ENCODE measurements at regions not wholly inside any gene's neighbourhood (a gene's known extent, or its start where the extent isn't known, plus 50 kb on each side); places are given as distances from the start of the nearest gene placed in this dataset.
A peak's percentile ranks its signal among the peaks of the same experiment; 100 is the strongest.
"Not testable (repeated sequence)": the region's sequence is repeated elsewhere in the genome, so short reads cannot be mapped to it uniquely, and the experiment has no call there.

- Histone ChIP-seq H3K4me3 (no peak overlapping the region), H3K9me2 (replicated peaks; ENCODE audit: insufficient read depth) (no peaks in the 10 kb centered on the region), H3K36me3 (replicated peaks; ENCODE audit: insufficient read depth, low read depth) (no peaks in the 10 kb centered on the region), H4K20me1 (ENCODE audit: insufficient read depth, poor library complexity, severe bottlenecking) (no peaks in the 10 kb centered on the region), H3K4me2 (no peak overlapping the region), H3K9me3 (ENCODE audit: low read depth) (no peaks in the 10 kb centered on the region), H2AFZ (no peak overlapping the region), H3K4me1 (ENCODE audit: insufficient read depth) (peaks cover 21% of the 10 kb centered on the region), H3K79me2 (no peaks in the 10 kb centered on the region), H3K27me3 (no peaks in the 10 kb centered on the region), H3K27ac (no peak overlapping the region)
- DNase-seq (ENCODE audit: low spot score): no peak
- no peak for TF ChIP-seq EZH2 (IDR thresholded peaks at IDR 0.05; ENCODE audit: borderline replicate concordance)
- TF ChIP-seq, protein P1, sequence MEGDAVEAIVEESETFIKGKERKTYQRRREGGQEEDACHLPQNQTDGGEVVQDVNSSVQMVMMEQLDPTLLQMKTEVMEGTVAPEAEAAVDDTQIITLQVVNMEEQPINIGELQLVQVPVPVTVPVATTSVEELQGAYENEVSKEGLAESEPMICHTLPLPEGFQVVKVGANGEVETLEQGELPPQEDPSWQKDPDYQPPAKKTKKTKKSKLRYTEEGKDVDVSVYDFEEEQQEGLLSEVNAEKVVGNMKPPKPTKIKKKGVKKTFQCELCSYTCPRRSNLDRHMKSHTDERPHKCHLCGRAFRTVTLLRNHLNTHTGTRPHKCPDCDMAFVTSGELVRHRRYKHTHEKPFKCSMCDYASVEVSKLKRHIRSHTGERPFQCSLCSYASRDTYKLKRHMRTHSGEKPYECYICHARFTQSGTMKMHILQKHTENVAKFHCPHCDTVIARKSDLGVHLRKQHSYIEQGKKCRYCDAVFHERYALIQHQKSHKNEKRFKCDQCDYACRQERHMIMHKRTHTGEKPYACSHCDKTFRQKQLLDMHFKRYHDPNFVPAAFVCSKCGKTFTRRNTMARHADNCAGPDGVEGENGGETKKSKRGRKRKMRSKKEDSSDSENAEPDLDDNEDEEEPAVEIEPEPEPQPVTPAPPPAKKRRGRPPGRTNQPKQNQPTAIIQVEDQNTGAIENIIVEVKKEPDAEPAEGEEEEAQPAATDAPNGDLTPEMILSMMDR (IDR thresholded peaks at IDR 0.05; ENCODE audit: poor library complexity): no peak
- no peak for TF ChIP-seq EZH2phosphoT487 (IDR thresholded peaks at IDR 0.05; ENCODE audit: low read depth, severe bottlenecking, unreplicated experiment)
- 73% methylated on average over 12 of the region's 12 CpGs for WGBS (ENCODE audit: low lambda C conversion rate, missing lambda C conversion rate)
These were observed 53.1 kb downstream of the GGTLC2 start for GRCh38 chr22:22697377-22698117.

- peaks cover 15% of the 10 kb centered on the region for H3K4me1 ChIP-seq (ENCODE audit: insufficient read depth)
- H2AFZ ChIP-seq: no peak overlapping the region
- WGBS (ENCODE audit: low lambda C conversion rate, missing lambda C conversion rate): 91% methylated on average over 7 of the region's 7 CpGs
- TF ChIP-seq, protein P1 (IDR thresholded peaks at IDR 0.05; ENCODE audit: poor library complexity): no peak
- TF ChIP-seq EZH2 (IDR thresholded peaks at IDR 0.05; ENCODE audit: borderline replicate concordance) (no peak), EZH2phosphoT487 (IDR thresholded peaks at IDR 0.05; ENCODE audit: low read depth, severe bottlenecking, unreplicated experiment) (no peak)
- no peaks in the 10 kb centered on the region for H3K9me2 ChIP-seq (replicated peaks; ENCODE audit: insufficient read depth)
- H3K79me2 ChIP-seq: no peaks in the 10 kb centered on the region
- H3K27ac ChIP-seq: no peak overlapping the region
- H3K27me3 ChIP-seq: no peaks in the 10 kb centered on the region
- no peak for DNase-seq (ENCODE audit: low spot score)
- H3K9me3 ChIP-seq (ENCODE audit: low read depth): no peaks in the 10 kb centered on the region
- H3K4me2 ChIP-seq: no peak overlapping the region
- H4K20me1 ChIP-seq (ENCODE audit: insufficient read depth, poor library complexity, severe bottlenecking): no peaks in the 10 kb centered on the region
- no peak overlapping the region for H3K4me3 ChIP-seq
- no peaks in the 10 kb centered on the region for H3K36me3 ChIP-seq (replicated peaks; ENCODE audit: insufficient read depth, low read depth)
These were observed 53.9 kb downstream of the GGTLC2 start for GRCh38 chr22:22698263-22698750.

DNA sequence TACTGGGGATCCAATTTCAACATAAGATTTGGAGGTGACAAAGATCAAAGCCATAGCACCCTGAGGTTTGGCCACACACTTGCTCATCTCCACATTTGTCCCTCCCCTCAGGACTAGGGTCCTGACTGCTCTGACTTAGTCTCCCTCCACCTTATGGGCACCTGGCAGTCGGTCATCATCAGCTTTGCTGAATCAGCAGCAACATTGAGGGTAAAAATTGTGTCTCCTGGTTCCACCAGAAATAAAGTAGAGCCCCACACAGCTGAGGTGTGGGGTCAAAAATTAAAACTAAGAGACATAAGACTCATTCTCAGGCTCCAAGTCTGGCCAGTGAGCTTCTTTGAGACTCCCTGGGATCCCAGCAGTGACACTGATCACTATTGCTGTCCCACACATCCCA, 56.2 kb downstream of the GGTLC2 start:
- Histone ChIP-seq H3K9me3 (ENCODE audit: low read depth) (no peaks in the 10 kb centered on the region), H3K36me3 (replicated peaks; ENCODE audit: insufficient read depth, low read depth) (no peaks in the 10 kb centered on the region), H4K20me1 (ENCODE audit: insufficient read depth, poor library complexity, severe bottlenecking) (no peaks in the 10 kb centered on the region), H3K27me3 (no peaks in the 10 kb centered on the region), H3K9me2 (replicated peaks; ENCODE audit: insufficient read depth) (no peaks in the 10 kb centered on the region), H3K4me1 (ENCODE audit: insufficient read depth) (peaks cover 7% of the 10 kb centered on the region), H3K4me3 (no peak overlapping the region), H2AFZ (no peak overlapping the region), H3K4me2 (no peak overlapping the region), H3K27ac (no peak overlapping the region), H3K79me2 (no peaks in the 10 kb centered on the region)
- 58% methylated on average over 1 of the region's 1 CpG for WGBS (ENCODE audit: low lambda C conversion rate, missing lambda C conversion rate)
- TF ChIP-seq EZH2phosphoT487 (IDR thresholded peaks at IDR 0.05; ENCODE audit: low read depth, severe bottlenecking, unreplicated experiment): no peak
- TF ChIP-seq, protein P1 (IDR thresholded peaks at IDR 0.05; ENCODE audit: poor library complexity): no peak
- no peak for DNase-seq (ENCODE audit: low spot score)

DNA sequence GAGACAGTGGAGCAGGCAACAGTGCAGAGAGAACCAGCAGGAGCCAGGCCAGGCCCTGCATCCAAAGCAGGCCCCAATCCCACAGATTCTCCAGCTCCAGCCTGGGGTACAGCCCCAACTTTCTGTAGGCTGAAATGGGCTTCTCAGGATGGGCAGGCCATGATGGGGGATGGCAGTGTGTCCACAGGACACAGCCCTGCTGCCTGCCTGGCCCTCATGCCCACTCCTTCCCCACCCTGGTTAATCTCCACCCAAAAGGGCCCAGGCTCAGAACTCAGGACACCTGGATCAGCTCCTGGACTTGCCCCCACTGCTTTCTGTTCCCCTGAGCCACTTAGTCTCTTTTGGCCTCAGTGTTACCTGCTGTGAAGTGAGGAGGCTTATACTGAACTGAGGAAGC, 57.1 kb downstream of the GGTLC2 start:
- not testable (repeated sequence) for H3K9me2 ChIP-seq (replicated peaks; ENCODE audit: insufficient read depth); H3K79me2 ChIP-seq; H3K4me3 ChIP-seq; H4K20me1 ChIP-seq (ENCODE audit: insufficient read depth, poor library complexity, severe bottlenecking); H2AFZ ChIP-seq; H3K36me3 ChIP-seq (replicated peaks; ENCODE audit: insufficient read depth, low read depth); H3K27me3 ChIP-seq; H3K4me1 ChIP-seq (ENCODE audit: insufficient read depth); H3K9me3 ChIP-seq (ENCODE audit: low read depth); DNase-seq (ENCODE audit: low spot score); H3K4me2 ChIP-seq
- H3K27ac ChIP-seq: peak overlapping the region; percentile 79

All from hepatocyte (in vitro differentiated cells).